Femur (tissue), 1 donor: ENCODE measurements at regions not wholly inside any gene's neighbourhood (a gene's known extent, or its start where the extent isn't known, plus 50 kb on each side); places are given as distances from the start of the nearest gene placed in this dataset.

Source experiments
- DNase-seq: peaks from one replicate; pipeline ENCODE4 v3.0.0-alpha.2; 2017

DNA sequence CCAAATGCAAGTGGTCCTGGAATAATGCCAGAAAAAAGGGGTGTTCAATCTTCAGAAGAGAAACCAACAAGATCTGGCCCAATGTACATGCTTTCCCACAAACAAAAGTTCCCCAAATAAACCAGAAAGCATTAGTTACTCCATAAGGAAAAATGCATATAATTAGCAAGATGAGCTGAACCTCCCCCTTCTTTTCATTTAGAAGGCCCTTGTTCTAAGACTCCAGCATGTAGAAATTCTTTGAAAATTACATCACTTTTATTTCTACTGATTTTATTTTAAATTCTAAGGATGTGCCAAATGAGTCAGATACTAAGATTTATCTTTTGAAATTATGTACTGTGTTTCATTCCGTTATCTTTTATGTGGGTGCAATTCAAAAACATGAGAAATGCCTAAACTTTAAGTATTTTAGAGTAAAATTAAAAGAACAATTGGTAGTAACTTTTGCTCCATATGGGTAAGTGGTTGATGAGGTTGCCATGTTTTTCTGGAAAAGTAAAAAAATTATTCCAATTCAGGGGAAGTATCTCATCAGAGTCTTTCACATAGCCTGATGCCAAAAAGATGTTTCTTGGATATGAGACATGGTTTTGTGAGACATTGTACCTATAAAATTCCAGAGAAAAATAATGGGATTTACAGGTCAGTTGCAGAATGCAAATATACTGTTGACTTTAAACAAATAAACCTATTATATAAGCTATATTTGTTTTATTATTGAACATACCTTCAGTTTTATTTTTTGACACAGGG, 106.5 kb upstream of the CCDC112 start:
- DNase-seq = no peak

DNA sequence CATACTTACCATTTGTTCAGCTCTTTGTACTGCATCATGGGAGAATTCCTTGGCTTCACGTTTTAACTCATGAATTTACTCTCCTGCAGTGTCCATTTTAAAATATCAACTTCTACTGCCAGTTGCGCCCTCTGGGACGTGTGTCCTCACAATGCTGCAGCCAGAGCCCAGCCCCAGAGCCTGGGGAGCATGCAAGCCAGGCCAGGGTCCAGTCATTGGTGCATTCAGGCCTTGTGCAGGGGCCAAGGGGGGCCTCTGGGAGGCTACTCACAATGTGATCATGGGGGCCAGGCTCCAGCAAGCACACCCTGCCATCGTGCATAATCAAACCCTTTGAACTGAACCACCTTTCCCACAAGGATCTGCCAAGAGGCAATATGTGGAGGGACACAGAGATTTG, 105.6 kb upstream of the CCDC112 start:
- no peak for DNase-seq

GRCh38 chr5:115398719-115399118, 102.3 kb upstream of the CCDC112 start:
- no peak for DNase-seq

GRCh38 chr5:115396688-115397087, 100.2 kb upstream of the CCDC112 start:
- no peak for DNase-seq

DNA sequence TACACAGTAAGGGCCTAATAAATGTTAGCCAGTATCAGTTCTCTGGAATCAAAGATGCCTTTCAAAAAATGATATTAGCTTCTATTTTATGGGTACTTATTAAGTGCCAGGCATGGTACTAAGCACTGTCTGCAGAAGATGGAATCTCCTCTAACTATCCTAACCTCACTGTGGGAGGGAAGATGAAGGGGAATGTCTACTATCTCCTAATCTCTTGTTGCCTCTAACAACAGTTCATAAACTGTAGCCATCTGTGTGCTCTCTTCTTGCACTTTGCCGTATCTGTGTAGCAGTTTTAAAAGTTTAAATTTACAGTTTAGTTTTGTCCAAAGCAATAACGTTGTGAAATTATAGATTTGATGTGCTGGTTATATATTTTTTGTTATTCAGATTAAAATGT, 99.6 kb upstream of the CCDC112 start:
- no peak for DNase-seq

DNA sequence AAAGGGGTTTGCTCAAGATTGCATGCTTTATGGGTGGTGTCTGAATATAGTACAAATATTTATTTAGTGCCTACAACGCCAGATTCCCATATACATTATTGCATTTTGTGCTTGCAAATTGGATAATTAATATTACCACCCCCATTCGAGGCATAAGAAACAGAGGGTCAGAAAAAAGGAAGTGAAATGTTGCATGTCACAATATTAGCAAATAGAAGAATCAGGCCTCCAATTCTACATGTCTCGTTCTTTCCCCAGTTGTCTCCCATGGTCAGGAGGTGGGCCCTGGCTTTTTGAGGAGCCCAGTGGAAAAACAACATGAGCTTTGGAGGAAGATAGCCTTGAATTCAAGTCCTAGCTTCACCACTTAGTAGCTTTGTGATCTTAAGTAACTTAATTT, 98.1 kb upstream of the CCDC112 start:
- no peak for DNase-seq

DNA sequence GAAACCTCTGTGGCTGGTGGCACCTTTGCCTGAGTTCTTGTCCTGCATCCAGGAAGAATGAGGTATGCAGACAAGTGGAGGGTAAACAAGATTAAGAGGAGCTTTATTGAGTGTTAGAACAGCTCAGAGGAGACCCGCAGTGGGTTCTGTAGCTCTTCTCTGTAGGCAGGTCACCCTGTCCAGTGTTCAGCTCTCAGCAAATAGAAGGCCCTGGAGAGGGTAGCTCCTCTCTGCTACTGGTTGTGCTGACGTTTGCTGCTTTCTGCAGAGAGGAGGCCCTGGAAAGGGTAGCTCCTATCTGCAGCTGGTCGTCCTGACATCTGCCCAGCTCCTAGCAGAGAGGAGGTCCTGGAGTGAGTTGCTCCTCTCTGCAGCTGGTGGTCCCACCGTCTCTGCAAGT, 96.8 kb upstream of the CCDC112 start:
- DNase-seq = no peak

DNA sequence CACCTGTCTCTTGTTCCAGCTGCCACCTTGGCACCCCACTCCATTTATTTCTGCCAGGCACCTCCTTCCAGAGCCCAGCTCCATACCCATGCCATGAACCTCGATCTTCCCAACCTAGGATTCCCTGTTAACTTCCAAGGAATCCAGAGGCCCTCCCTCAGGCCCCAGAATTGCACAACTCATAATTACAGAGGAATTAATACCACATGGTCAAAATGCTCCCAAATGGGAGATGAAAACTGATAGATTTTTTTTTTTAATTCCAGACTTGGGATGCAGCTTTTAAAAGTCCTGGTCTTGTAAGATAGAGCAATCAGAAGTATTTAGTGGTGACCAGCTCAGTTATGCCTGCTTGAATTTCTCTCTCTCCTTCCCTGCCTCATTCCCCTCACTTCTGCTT, 96.2 kb upstream of the CCDC112 start:
- DNase-seq = no peak

GRCh38 chr5:115391780-115392179, 95.3 kb upstream of the CCDC112 start:
- no peak for DNase-seq

GRCh38 chr5:115389799-115390382, 93.4 kb upstream of the CCDC112 start:
- no peak for DNase-seq

- no peak for DNase-seq
Measured at GRCh38 chr5:115389034-115389798, 92.8 kb upstream of the CCDC112 start.

GRCh38 chr5:115388240-115388639, 91.8 kb upstream of the CCDC112 start:
- no peak for DNase-seq

- no peak for DNase-seq
Measured at GRCh38 chr5:115387816-115388215, 91.4 kb upstream of the CCDC112 start.

GRCh38 chr5:115386657-115387056, 90.2 kb upstream of the CCDC112 start:
- no peak for DNase-seq

GRCh38 chr5:115384587-115385375, 88.3 kb upstream of the CCDC112 start:
- no peak for DNase-seq

- no peak for DNase-seq
Measured at GRCh38 chr5:115382989-115383388, 86.5 kb upstream of the CCDC112 start.

GRCh38 chr5:115381911-115382662, 85.6 kb upstream of the CCDC112 start:
- no peak for DNase-seq

- DNase-seq = no peak
Measured at GRCh38 chr5:115379622-115380344, 83.3 kb upstream of the CCDC112 start.

- no peak for DNase-seq
Measured at GRCh38 chr5:115378754-115379153, 82.3 kb upstream of the CCDC112 start.

DNA sequence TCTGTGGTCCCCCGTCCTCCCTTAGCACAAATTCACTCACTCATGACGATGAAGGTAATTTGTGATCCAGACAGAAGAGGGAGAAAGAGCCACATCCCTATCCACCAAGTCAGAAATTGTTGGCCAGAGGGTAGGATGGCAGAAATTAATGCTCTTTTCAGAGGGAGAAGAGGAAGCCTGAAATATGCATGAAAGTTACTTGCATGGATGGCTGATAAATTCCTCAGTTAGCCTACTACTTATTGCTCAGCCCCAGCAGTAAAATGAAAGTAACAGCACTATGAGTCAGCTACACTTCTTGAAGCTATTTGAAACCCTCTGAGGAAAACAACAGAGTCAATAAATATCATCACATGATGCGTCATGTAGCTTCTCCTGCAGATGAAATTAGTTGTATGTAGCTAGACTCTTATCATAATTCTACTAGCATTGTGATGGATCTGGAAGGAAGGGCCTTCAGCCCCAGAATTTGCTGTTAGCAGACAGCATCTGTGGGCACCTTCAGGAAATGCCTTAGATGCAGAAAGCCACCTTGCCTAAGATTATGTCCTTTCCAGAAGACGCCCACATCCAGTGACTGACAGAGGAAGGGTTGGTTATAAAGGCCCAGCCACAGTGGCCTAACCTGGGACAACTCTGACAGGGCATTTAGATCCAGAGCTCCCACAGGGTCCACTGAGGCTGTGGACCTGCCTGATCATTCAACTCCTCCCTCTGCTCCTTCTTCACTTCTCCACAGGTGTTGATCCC, 81.2 kb upstream of the CCDC112 start:
- DNase-seq = no peak

- DNase-seq = peak; percentile 43
Measured at GRCh38 chr5:115375893-115376292, 79.4 kb upstream of the CCDC112 start.
